Frontal cortex (tissue), 3 donors: ENCODE measurements at regions not wholly inside any gene's neighbourhood (a gene's known extent, or its start where the extent isn't known, plus 50 kb on each side); places are given as distances from the start of the nearest gene placed in this dataset.
"Not testable (repeated sequence)": the region's sequence is repeated elsewhere in the genome, so short reads cannot be mapped to it uniquely, and the experiment has no call there.

Experiments
- DNase-seq, 2 donors: peaks; one replicate each; pipeline ENCODE4 v3.0.0; 2012; ENCODE audit warnings: low spot score in 2 of 2
- FAIRE-seq: peaks from 2 replicates; lab custom pipeline; 2012; peaks lifted over from hg19 to GRCh38; lab: Jason Lieb, UNC
- donor health status: control.
- donor health status: control.
- donor health status: control.

DNA sequence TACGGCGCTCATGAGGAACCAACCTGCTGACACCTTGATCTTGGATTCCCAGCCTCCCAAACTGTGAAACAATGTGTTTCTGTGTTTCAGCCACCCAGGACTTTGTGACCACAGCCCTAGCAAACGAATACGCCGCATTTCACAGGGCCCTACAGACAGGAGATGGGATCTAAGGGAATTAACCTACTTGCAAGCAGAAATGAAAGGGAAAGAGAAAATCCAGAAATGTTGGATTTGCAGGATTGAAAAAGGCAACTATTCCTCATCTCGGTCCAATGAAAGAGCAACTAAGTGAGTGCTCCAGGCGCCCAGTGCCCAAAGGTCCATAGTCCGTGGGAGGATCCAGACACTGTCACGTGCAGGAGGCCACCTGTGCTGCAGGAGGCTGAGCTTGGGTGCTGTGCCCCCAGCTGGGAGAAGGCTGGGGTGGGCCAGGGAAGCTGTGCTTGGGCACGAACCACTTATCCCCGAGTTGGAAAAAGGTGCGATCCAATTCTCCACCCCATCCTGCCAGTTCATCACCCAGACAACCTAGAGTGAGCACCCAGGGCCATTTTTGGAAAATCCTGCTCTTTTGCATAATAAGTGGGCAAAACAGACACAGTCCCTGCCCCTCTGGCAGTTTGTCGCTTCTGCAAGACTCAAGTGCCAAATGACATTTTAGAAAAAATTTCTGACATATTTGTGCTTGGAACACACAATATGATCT, 177.9 kb downstream of the C9orf50 start:
- no peak for FAIRE-seq
- no peak for DNase-seq

DNA sequence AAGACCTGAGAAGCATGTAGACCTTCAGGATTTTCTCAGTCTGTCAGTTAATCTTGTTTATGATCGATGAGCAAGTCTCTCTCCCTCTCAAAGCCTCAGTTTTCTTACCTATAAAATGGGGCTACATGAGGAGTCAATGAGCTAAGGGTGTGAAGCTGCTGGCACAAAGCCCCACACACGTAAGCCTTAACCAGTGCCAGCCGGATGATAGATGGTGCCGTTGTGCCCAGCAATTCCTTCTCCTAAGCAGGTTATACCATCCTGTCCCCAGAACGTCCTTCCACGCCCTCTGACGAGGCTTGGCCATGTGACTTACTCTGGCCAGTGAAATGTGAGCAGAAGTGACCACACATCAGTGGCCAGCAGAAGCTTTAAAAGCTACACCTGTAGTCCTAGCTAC, 179.0 kb downstream of the C9orf50 start:
- no peak for FAIRE-seq

DNA sequence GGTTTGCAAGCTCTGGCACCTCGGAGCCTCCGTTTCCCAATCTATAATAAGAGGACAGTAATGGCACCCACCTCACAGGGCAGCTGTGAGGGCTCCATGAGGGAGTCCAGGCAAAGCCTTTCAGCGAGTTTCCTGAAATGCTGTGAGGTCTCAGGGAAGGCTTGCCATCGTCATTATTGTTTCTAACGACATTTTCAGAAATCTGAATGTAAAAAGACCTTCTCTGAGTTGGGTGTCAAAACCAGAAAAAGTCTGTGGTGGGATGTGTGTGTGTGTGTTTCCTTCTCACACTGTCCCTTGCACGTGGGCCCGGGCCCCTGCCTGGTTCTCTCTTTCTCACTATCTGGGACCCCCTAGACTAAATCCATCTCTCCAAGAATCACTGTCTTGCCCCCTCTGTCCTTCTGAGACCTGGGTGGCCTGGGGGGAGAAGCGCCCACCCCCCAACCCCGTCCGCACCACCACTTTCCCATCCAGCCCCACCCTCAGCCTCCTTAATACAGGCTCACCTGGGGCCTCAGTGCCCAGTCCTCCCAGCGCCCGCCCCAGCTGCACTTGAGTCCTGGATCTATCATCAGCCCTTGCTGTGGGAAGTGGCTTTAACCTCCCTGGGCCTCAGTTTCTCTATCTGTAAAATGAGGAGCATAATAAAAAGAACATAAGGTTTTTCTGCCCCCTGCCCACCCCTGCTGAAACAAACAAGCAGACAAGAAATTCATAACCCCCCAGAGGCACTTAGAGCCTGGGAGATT, 180.3 kb downstream of the C9orf50 start:
- DNase-seq (no peak), FAIRE-seq (no peak)

More for the DNA sequence above, 179.0 kb downstream of the C9orf50 start:
- no peak for DNase-seq

DNA sequence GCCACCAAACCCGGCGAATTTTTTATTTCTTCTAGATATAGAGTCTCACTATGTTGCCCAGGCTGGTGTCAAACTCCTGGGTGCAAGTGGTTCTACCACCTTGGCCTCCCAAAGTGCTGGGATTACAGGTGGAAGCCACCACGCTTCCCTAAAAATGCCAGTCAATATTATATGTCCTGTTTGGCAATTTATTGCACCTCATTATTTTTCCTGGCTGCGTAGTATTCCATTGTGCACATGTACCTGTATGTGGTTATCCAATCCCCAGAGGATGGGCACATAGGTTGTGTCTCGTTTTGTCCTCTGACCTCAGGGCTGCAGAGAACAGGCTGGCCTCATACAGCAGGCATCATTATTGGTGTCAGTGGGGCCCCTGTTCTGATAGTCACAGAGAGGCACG, 181.7 kb downstream of the C9orf50 start:
- DNase-seq (no peak), FAIRE-seq (no peak)

DNA sequence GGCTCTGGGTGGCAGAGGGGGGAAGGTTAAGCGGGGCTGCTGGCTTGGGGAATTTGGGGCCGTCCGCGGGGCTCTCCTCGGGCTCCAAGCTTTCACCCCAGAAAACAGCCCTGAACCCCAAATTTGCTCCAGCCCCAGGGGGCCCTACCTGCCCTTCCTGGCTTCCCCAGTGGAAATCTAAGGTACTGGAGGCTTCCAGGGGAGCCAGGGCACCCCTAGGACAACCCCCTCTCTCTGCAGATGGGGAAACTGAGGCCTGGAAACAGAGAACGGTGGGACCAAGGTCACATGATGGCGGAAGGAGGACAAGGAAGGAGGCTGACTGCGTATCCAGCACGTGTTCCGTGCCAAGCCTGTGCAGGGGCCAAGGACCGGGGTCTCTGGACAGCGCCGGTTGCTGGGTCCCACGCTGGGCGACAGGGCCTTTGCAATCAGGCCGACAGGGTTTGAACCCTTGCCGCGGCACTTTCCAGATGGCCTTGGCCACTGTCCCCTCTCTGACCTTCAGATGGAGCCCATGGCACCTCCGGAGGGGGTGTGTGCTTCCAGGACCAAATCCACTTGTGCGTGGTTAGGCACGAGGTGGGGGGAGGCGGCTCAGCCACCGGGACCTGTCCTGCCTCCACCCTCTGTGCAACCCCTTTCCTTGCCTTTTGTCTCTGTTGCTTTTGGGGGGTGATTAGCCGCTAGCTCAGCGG, 183.1 kb downstream of the C9orf50 start:
- FAIRE-seq, result no peak
- DNase-seq, result no peak

DNA sequence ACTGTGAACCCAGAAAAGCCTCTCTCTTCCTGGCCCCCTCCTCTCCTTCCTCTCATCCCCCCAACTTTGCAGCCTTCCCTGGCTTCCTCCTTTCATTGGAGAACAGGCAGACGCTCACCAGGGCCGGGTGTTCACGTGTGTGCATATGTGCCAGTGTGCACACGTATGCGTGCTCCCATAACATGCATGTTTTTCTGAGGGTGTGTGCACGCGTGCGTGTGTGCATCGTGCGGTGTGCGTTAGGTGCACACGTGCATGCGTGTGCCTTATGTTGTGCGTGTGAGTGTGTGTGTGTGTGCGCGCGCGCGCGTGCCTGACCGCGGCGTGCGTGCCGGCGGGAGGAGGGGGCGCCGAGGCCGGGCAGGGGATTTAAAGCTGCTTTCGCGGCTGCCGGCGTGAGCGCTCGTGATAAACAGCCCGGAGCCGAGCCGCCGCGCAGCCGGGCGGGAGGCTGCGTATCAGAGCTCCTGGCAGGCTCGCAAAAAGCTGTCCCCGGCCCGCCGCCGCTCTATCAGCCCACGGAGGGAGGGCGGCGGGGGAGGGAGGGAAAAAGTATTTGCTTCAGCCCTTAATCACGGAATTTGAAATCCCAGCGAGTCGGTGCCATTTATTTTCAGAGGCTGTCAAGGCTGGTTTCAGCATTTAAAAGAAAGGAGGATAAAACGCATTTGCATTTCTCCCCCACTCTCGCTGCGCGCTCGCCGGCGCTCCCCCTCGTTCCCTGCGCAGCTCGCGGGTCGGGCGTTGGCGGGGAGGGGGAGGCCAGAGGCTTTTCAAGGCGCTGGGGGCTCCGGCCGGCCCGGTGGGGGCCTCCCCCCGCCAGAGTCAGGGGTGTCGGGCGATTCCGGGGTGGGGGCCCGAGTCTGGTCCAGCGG, 183.9 kb downstream of the C9orf50 start:
- no peak for FAIRE-seq
- DNase-seq, result peak; percentile 70 to 74

DNA sequence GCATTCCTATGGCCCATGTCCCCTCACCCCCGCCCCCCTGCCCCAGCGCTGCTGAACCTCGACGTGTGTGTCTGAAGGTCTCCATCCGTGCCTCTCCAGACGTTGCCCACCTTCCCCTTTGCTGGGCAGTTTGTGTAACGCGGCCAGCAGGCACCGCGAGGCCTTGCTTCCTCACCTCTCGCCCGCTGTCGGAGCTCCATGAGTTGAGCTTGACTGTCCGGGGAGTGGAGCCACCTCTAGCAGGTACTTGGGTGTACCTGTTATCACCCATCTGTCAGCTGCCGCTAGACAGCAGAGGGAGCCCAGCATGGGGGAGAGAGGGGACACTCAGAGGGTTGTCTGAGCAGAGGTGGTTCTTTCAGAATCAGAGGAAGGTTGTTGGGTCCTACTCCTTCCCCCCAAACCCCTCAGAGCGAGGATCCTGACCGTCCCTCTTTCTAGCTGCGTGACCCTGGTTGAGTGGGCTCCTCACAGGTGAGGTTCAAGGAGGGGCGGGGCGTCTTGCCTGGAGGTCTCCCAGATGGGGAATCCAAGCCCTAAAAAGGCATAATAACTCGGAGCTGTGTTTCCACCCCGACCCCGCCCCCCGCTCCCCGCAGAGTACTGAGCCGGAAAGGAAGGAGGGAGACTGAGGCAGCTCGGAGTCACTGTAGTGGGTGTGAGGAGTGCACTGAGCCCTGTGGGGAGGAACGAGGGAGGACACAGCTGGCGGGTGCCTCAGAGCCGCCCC, 184.7 kb downstream of the C9orf50 start:
- FAIRE-seq, result no peak

DNA sequence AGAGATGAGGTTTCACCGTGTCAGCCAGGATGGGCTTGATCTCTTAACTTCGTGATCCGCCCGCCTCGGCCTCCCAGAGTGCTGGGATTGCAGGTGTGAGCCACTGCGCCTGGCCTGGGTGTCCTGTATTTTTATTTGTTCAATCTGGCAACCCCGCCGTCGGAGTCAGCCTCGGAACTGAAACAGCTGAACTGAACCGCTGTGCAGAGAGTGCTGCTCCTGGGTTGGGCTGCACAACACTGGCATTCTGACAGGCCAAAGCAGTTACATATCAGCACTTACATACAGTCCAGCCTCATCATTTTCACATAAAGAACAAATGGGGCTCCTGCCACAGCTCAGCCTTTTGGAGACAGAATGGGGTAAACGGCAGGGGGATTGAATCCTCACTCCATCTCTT, 185.6 kb downstream of the C9orf50 start:
- FAIRE-seq (no peak), DNase-seq (no peak)

More for the DNA sequence above, 184.7 kb downstream of the C9orf50 start:
- DNase-seq, result no peak

DNA sequence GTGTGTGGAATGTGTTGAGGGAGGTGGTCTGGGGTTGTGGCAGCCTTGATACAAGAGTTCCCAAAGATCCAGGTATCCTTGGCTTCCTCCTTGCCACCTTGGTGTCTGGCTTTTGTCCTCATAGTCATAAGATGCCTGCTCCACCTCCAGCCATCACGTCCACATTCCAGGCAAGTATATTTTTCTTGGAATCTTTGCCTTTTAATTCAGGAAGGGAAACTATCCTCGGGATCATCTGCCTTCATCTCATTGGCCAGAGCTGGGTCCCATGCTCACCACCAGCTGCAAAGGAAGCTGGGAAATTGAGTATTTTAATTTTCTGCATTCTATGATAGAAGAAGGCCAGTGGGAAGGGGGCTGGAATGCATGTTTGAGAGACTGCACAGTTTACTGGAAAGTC, 186.7 kb downstream of the C9orf50 start:
- FAIRE-seq, result no peak

DNA sequence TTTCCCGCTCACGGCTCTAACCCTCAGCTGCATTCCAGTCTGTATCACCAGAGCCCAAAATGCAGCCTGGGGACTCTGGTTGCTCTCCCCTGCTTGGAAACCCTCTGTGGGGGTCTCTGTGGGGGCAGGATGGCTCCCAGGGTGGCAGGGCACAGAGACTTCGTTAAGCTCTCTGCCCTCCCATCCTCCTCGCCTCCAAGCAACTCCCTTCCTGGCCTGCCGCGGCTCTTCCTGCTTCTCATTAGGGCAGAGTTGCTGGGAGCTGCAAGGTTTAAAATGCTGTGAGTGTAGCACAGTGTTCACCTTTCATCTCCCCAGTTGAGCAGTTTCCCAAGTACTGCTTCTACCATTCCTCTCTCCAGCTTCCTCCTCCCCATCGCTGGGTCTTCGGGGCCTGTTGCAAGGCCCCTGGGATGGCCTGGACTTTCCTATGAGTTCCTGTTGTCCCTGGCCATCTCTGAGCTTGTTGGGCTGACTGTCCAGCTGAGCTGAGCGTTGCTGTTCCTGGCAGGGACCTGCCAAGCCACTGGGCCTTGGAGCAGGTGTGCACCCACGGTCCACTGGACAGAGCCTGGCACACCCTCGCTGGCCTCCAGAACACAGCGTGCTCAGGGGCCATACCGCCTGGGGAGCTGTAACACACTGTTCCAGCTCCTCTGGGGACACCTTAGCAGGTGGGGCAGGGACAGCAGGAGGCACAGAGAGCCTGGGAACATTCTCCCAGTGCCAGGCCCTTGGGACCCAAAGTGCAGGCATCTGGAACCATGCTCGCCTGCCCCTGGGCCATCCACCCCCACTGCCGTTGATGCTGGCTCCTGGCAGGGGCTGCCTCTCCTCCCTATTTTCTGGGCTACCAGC, 188.4 kb downstream of the C9orf50 start:
- FAIRE-seq (no peak), DNase-seq (no peak)

More for the DNA sequence above, 186.7 kb downstream of the C9orf50 start:
- no peak for DNase-seq

DNA sequence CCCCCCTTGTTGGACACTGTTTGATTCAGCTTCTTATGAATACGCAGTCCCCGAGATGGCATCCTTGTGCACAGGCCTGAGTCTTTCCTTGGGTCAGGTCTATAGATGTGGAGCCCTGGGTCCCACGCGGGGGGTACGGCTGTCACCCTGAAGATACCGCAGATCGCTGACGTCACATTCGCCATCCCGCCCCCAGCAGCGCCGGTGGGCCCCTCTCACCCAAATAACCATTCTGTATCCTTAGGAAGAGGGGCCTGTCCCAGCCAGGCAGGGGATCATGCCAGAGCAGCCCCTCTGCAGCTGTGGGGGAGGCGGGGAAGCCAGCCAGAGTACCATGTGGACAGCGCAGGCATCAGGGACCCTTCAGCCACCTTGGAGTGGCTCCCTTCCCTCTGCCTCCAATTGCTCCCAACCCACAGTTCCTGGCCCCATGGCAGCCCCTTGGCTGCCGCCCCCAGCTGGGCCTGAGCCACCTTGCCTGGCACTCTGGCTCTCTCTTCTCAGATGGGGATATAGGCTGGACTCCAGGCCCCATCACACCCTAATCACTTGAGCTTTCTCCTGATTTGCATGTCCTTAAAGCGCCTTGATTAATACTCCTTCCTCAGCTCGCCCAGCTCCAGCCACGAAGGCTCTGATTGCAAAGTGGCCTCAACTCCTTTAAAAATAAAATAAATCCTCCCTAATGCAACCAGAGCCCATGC, 189.8 kb downstream of the C9orf50 start:
- DNase-seq, result no peak
- no peak for FAIRE-seq

DNA sequence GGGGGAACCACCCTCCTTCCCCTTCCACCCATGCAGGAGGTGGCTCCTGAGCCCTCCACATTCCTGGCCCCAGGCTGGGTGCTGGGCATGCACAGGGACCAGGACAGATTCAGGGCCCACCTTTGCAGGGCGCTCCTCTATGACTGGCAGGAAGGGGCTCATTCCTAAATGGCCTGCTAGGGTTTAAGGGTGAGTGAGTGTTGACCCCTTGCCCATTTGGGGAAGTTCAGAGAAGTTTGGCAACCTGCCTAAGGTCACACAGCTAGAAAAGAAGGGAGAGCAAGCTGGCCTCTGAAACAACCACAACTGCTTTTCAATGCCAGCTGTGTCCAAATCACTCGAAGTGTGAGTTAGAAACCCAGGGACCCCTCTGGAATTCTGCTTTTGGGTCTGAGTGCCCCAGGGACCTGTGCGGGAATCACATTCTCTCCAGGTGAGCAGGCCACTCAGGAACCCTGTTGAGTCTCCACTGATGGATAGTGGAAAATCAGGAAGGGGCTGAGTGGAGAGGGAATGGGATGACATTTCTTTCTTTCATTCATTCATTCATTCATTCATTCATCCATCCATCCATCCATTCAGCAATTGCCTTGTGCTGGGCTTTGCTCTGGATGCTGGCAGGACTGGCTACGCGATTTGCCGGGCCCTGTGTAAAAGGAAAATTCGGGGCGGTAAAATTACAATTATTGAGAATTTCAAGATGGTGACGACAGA, 191.9 kb downstream of the C9orf50 start:
- FAIRE-seq, result no peak
- DNase-seq, result no peak

DNA sequence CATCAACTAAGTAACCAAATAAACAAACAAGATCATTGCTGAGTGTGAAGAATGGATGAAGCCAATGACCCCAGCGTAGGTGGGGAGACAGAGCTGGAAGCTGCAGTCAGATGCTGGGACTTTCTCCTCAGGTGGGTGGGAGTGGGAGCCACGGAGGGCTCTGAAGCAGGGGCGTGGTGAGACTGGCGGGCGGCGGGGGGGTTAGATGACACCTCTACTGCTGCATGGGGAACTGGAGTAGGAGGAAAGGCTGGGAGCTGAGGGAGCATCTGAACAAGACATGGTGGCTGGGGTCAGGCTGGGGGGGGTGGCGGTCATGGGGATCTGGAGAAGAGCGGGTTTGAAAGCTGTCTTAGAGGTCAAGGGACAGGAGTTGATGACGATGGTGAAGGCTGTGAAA, 193.8 kb downstream of the C9orf50 start:
- DNase-seq, result no peak
- FAIRE-seq, result no peak

DNA sequence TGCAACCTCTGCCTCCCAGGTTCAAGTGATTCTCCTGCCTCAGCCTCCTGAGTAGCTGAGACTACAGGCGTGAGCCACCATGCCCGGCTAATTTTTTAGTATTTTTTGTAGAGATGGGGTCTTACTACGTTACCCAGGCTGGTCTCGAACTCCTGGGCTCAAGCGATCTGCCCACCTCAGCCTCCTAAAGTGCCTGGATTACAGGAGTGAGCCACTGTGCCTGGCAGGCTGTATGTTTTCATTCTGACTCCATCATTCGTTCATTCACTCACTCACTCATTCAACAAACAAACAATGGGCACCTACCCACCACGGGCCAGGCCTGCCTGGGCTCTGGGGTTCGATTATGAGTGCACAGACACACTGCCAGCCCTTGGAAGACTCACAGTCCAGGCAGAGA, 197.1 kb downstream of the C9orf50 start:
- DNase-seq, FAIRE-seq: not testable (repeated sequence)

DNA sequence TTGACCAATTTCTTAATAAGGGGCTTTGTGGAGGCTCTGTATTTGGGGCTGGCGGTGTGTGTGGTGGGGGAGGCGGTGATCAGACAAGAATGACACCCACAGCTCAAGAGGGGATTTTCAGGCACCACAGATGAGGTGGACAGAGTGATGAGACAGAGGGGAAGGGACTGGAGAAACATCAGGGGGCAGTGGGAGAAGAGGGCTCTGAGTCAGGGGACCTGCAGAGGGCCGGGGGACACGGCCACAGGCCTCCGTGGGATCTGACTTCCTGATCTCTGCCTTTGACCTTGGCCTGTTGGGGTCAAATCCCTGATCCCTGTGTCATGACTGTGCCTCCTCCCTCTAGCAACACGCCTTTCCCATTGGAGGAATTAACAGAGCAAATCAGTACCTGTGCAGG, 197.7 kb downstream of the C9orf50 start:
- DNase-seq (no peak), FAIRE-seq (no peak)

DNA sequence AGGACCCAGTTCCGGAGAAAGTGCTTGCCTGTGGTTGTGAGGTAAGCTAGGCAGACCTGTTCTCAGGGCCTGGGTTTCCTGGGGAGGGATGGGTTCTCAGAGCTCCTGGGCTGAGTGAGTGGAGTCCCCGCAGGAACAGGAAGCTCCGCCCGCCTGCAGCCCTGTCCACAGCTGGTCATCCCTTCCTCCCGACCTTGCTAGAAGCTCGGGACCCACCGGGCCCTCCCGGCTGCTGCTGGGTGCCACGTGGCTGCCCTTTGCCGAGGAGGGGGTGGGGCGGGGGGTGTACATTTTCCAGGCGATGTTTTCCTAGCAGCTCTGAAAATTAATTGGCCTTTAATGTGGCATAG, 198.1 kb downstream of the C9orf50 start:
- DNase-seq (no peak), FAIRE-seq (no peak)
